Suprapubic skin (tissue), 4 donors: ENCODE measurements at regions not wholly inside any gene's neighbourhood (a gene's known extent, or its start where the extent isn't known, plus 50 kb on each side); places are given as distances from the start of the nearest gene placed in this dataset.

ENCODE experiments used
- DNase-seq, 2 donors: peaks; one replicate each; pipeline ENCODE4 v3.0.0-alpha.2; 2019; ENCODE audit warnings: low spot score in 2 of 2
- H3K27ac ChIP-seq: fragments of 200-600 bp; sonication (generic); one replicate; pipeline ENCODE4 v1.5.1; 2019
- H3K27me3 ChIP-seq: fragments of 200-600 bp; sonication (generic); one replicate; pipeline ENCODE4 v1.5.1; 2019
- H3K36me3 ChIP-seq: fragments of 200-600 bp; sonication (generic); one replicate; pipeline ENCODE4 v1.5.1; 2019
- H3K4me1 ChIP-seq: fragments of 200-600 bp; sonication (generic); one replicate; pipeline ENCODE4 v1.5.1; 2019
- H3K4me3 ChIP-seq: fragments of 200-600 bp; sonication (generic); one replicate; pipeline ENCODE4 v1.5.1; 2019; ENCODE audit warnings: mild to moderate bottlenecking
- H3K9me3 ChIP-seq: fragments of 200-600 bp; sonication (generic); one replicate; pipeline ENCODE4 v1.5.1; 2019
- EP300 ChIP-seq: sonication (generic); formaldehyde crosslinking; IDR thresholded peaks from one replicate; pipeline ENCODE4 v1.6.1; 2017; ENCODE audit warnings: antibody characterized with exemption
- POLR2A ChIP-seq, 2 donors: fragments of 450-650 bp; IDR thresholded peaks; one replicate each; pipeline ENCODE4 v1.6.1; 2017; ENCODE audit warnings: antibody characterized with exemption in 2 of 2, mild to moderate bottlenecking in 2 of 2, moderate library complexity in 2 of 2
- POLR2AphosphoS5 ChIP-seq, 3 donors: sonication (generic); formaldehyde crosslinking; IDR thresholded peaks; one replicate each; pipeline ENCODE4 v1.6.1; 2017; ENCODE audit warnings: antibody characterized with exemption in 3 of 3
- WGBS: methylation state at CpG from one replicate; pipeline ENCODE4 v1.1.5; 2018; 5-methylcytosine and 5-hydroxymethylcytosine counted together
- TF ChIP-seq, protein P1 (sequence below), 2 donors: fragments of 200-600 bp in 1 of 2; fragments of 450-650 bp in 1 of 2; sonication (generic) in 1 of 2; IDR thresholded peaks; one replicate each; pipeline ENCODE4 v1.5.1; 2016 to 2019; ENCODE audit warnings: antibody characterized with exemption in 2 of 2, mild to moderate bottlenecking in 1 of 2, moderate library complexity in 1 of 2

DNA sequence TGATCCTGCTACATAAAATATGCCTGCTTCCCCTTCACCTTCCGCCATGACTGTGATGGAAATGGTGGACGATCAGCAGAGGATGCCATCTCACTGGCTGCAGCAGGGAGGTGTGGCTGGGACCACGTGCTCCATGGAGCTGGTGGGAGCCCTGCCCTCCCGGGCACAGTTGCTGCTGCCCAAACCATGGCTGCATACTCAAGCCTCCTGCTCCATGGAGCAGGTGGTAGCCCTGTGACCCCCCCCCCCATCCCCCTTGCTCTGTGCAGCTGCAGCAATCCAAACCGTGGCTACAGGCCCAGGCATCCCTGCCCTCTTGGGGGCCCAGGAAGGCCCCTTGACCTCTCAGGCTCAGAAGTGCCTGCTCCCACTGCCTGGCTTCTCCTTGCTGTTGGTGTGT is 597.5 kb upstream of the LMO3 start:
- H3K27me3 ChIP-seq: no peaks in the 10 kb centered on the region
- H3K27ac ChIP-seq: no peak overlapping the region
- H3K4me1 ChIP-seq: no peaks in the 10 kb centered on the region
- no peak for DNase-seq
- TF ChIP-seq POLR2AphosphoS5 (IDR thresholded peaks at IDR 0.05): no peak
- no peak for TF ChIP-seq POLR2A (IDR thresholded peaks at IDR 0.05)
- TF ChIP-seq, protein P1, sequence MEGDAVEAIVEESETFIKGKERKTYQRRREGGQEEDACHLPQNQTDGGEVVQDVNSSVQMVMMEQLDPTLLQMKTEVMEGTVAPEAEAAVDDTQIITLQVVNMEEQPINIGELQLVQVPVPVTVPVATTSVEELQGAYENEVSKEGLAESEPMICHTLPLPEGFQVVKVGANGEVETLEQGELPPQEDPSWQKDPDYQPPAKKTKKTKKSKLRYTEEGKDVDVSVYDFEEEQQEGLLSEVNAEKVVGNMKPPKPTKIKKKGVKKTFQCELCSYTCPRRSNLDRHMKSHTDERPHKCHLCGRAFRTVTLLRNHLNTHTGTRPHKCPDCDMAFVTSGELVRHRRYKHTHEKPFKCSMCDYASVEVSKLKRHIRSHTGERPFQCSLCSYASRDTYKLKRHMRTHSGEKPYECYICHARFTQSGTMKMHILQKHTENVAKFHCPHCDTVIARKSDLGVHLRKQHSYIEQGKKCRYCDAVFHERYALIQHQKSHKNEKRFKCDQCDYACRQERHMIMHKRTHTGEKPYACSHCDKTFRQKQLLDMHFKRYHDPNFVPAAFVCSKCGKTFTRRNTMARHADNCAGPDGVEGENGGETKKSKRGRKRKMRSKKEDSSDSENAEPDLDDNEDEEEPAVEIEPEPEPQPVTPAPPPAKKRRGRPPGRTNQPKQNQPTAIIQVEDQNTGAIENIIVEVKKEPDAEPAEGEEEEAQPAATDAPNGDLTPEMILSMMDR (IDR thresholded peaks at IDR 0.05): no peak
- TF ChIP-seq EP300: no peak
- H3K9me3 ChIP-seq: peaks cover 3% of the 10 kb centered on the region
- H3K4me3 ChIP-seq: no peak overlapping the region
- 82% methylated on average over 5 of the region's 5 CpGs for WGBS
- no peaks in the 10 kb centered on the region for H3K36me3 ChIP-seq

DNA sequence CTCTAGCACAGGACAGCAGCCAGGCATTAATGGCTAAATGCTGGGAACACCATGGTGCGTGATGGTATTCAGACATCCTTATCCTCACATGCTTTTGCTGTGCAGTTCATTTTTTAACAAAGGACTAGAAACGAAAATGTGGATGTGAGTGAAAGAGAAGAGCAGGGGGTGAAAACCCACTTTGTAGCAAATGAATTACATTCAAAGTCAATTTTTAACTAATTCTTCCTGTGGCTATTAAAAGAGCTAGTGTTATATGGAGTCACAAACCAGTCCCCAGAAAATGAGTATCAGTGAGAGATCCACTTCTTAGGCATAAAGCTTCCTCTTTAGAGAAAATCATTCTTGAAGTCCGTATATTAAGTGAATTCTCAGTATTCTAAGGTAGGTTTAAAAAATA is 592.0 kb upstream of the LMO3 start:
- no peaks in the 10 kb centered on the region for H3K27me3 ChIP-seq
- no peak for DNase-seq
- H3K36me3 ChIP-seq: no peaks in the 10 kb centered on the region
- H3K9me3 ChIP-seq: no peaks in the 10 kb centered on the region
- WGBS: 61% methylated on average over 3 of the region's 3 CpGs
- H3K4me1 ChIP-seq: no peaks in the 10 kb centered on the region
- no peak overlapping the region for H3K27ac ChIP-seq
- TF ChIP-seq POLR2A (IDR thresholded peaks at IDR 0.05) (no peak), POLR2AphosphoS5 (IDR thresholded peaks at IDR 0.05) (no peak), EP300 (no peak)
- TF ChIP-seq, protein P1 (IDR thresholded peaks at IDR 0.05): no peak
- H3K4me3 ChIP-seq: no peak overlapping the region

DNA sequence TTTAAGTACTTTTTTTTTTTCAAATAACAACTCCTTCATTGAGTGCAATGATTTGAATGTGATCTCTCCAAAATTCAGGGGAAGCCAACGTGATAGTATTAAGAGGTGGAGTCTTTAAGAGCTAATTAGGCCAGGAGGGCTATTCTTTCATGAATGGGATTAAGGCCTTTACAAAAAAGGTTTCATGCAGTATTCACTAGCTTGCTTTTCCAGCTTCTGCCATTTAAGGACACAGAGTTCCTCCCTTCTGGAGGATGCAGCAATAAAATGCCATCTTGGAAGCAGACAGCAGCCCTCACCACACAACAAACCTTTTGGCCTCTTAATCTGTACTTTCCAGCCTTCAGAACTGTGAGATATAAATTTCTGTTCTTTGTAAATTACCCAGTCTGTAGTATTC is 586.8 kb upstream of the LMO3 start:
- Histone ChIP-seq H3K27ac (no peak overlapping the region), H3K9me3 (peaks cover 3% of the 10 kb centered on the region), H3K36me3 (no peaks in the 10 kb centered on the region), H3K4me1 (no peaks in the 10 kb centered on the region), H3K27me3 (no peaks in the 10 kb centered on the region), H3K4me3 (no peak overlapping the region)
- WGBS: 30% methylated on average over 1 of the region's 1 CpG
- TF ChIP-seq EP300 (no peak), POLR2AphosphoS5 (IDR thresholded peaks at IDR 0.05) (no peak), POLR2A (IDR thresholded peaks at IDR 0.05) (no peak)
- TF ChIP-seq, protein P1 (IDR thresholded peaks at IDR 0.05): no peak
- no peak for DNase-seq

DNA sequence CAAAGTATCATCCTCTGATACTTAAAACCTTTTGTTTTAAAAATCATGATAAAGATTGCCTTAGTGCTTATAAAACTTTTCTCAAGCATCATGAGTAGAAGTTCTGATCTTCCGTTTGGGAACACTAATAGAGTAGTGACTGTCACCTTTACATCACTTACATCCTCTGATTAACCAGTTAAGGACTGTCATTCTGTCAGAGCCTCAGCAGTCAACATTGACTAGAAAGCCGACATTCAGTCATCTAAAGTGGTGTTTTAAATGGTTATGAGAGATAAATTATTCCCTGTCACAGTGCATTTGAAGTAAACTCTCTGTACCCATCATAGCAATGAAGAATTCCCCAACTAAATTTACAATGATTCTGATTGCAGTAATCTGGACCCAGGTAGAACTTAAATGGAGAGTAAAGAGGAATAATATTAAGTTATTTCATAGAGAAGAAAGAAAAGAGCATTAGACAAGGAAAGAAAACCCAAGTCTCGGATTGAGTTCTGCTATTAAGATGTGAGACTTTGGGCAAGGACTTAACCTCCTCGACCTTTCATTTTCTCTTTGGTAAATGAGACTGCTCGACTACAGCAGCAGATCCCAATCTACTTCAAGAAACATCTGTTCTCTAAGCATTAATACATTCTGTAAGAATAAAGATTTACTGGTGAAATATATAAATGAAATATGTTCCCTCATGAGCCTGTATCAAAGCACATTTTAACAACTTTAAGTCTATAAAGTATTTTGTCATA is 563.9 kb upstream of the LMO3 start:
- WGBS: 42% methylated on average over 5 of the region's 5 CpGs

More for the DNA sequence above, 563.9 kb upstream of the LMO3 start:
- TF ChIP-seq EP300 (no peak), POLR2AphosphoS5 (IDR thresholded peaks at IDR 0.05) (no peak), POLR2A (IDR thresholded peaks at IDR 0.05) (no peak)
- TF ChIP-seq, protein P1 (IDR thresholded peaks at IDR 0.05): no peak
- H3K27me3 ChIP-seq: no peaks in the 10 kb centered on the region
- no peaks in the 10 kb centered on the region for H3K9me3 ChIP-seq
- DNase-seq: no peak
- H3K36me3 ChIP-seq: no peaks in the 10 kb centered on the region
- no peaks in the 10 kb centered on the region for H3K4me1 ChIP-seq
- H3K27ac ChIP-seq: no peak overlapping the region
- no peak overlapping the region for H3K4me3 ChIP-seq
